H9 (cell line): ENCODE measurements at regions not wholly inside any gene's neighbourhood (a gene's known extent, or its start where the extent isn't known, plus 50 kb on each side); places are given as distances from the start of the nearest gene placed in this dataset.
A peak's percentile ranks its signal among the peaks of the same experiment; 100 is the strongest.

Experiments
- DNase-seq: peaks from one replicate; pipeline ENCODE4 v3.0.0-alpha.2; 2017
- H2AFZ ChIP-seq: one replicate; pipeline ENCODE4 v1.6.1; 2013; ENCODE audit warnings: mild to moderate bottlenecking, low read length, control low read depth, moderate library complexity
- H2AK5ac ChIP-seq: 2 replicates; pipeline ENCODE4 v1.6.1; 2013; ENCODE audit warnings: low read length, control low read depth, mixed read lengths; ENCODE audit not compliant: insufficient read length
- H2BK120ac ChIP-seq: one replicate; pipeline ENCODE4 v1.6.1; 2013; ENCODE audit warnings: low read depth, mild to moderate bottlenecking, low read length, control low read depth, inconsistent platforms; ENCODE audit not compliant: poor library complexity, severe bottlenecking
- H2BK12ac ChIP-seq: 2 replicates; pipeline ENCODE4 v1.6.1; 2013; ENCODE audit warnings: low read length, control low read depth, mixed read lengths, low read depth; ENCODE audit not compliant: insufficient read length
- H2BK15ac ChIP-seq: 2 replicates; pipeline ENCODE4 v1.6.1; 2013; ENCODE audit warnings: low read depth, low read length, control low read depth
- H2BK20ac ChIP-seq: one replicate; pipeline ENCODE4 v1.6.1; 2013; ENCODE audit warnings: low read depth, mild to moderate bottlenecking, low read length, control low read depth, inconsistent platforms; ENCODE audit not compliant: poor library complexity, severe bottlenecking
- H2BK5ac ChIP-seq: 2 replicates; pipeline ENCODE4 v1.6.1; 2013; ENCODE audit warnings: low read length, control low read depth, mixed read lengths; ENCODE audit not compliant: insufficient read length
- H3K14ac ChIP-seq: 2 replicates; pipeline ENCODE4 v1.6.1; 2013; ENCODE audit warnings: low read length, control low read depth; ENCODE audit not compliant: insufficient read depth
- H3K18ac ChIP-seq: 2 replicates; pipeline ENCODE4 v1.6.1; 2013; ENCODE audit warnings: low read depth, mild to moderate bottlenecking, mixed read lengths, low read length, control low read depth; ENCODE audit not compliant: insufficient read length
- H3K23ac ChIP-seq: 2 replicates; pipeline ENCODE4 v1.6.1; 2013; ENCODE audit warnings: low read length, control low read depth, mixed read lengths, low read depth; ENCODE audit not compliant: insufficient read length
- H3K23me2 ChIP-seq: 2 replicates; pipeline ENCODE4 v1.6.1; 2013; ENCODE audit warnings: low read depth, mild to moderate bottlenecking, mixed read lengths, low read length, control low read depth; ENCODE audit not compliant: insufficient read length, poor library complexity, severe bottlenecking
- H3K27ac ChIP-seq: 2 replicates; pipeline ENCODE4 v1.5.1; 2013; ENCODE audit warnings: low read length, control low read depth, mixed read lengths, low read depth; ENCODE audit not compliant: insufficient read length
- H3K27me3 ChIP-seq: 2 replicates; pipeline ENCODE4 v1.6.1; 2013; ENCODE audit warnings: low read length, control low read depth, inconsistent platforms; ENCODE audit not compliant: insufficient read depth
- H3K4ac ChIP-seq: 2 replicates; pipeline ENCODE4 v1.6.1; 2013; ENCODE audit warnings: low read depth, mild to moderate bottlenecking, control low read depth, inconsistent platforms, low read length, moderate library complexity
- H3K4me1 ChIP-seq: 2 replicates; pipeline ENCODE4 v1.6.1; 2013; ENCODE audit warnings: low read length, control low read depth, inconsistent platforms; ENCODE audit not compliant: insufficient read depth
- H3K4me2 ChIP-seq: 2 replicates; pipeline ENCODE4 v1.6.1; 2013; ENCODE audit warnings: low read length, control low read depth, mixed read lengths; ENCODE audit not compliant: insufficient read length, insufficient read depth
- H3K56ac ChIP-seq: 2 replicates; pipeline ENCODE4 v1.6.1; 2013; ENCODE audit warnings: low read depth, mild to moderate bottlenecking, mixed read lengths, low read length, control low read depth; ENCODE audit not compliant: insufficient read length
- H3K79me1 ChIP-seq: 2 replicates; pipeline ENCODE4 v1.6.1; 2013; ENCODE audit warnings: low read depth, mild to moderate bottlenecking, moderate library complexity, low read length, control low read depth, inconsistent platforms; ENCODE audit not compliant: insufficient read depth, poor library complexity, severe bottlenecking
- H3K79me2 ChIP-seq: 2 replicates; pipeline ENCODE4 v1.6.1; 2013; ENCODE audit warnings: low read length, control low read depth, inconsistent platforms; ENCODE audit not compliant: insufficient read depth
- H3K9ac ChIP-seq: 2 replicates; pipeline ENCODE4 v1.6.1; 2013; ENCODE audit warnings: low read length, control low read depth, mixed read lengths; ENCODE audit not compliant: insufficient read length; ENCODE audit errors: extremely low read depth
- H3K9me3 ChIP-seq: one replicate; pipeline ENCODE4 v1.6.1; 2013; ENCODE audit warnings: low read depth, low read length, inconsistent platforms; ENCODE audit not compliant: control insufficient read depth
- H3T11ph ChIP-seq: one replicate; pipeline ENCODE4 v1.6.1; 2013; ENCODE audit warnings: mild to moderate bottlenecking, low read length, control low read depth, inconsistent platforms
- H4K20me1 ChIP-seq: one replicate; pipeline ENCODE4 v1.6.1; 2013; ENCODE audit not compliant: control insufficient read depth, insufficient read length, insufficient read depth
- H4K5ac ChIP-seq: 2 replicates; pipeline ENCODE4 v1.6.1; 2013; ENCODE audit warnings: low read depth, mild to moderate bottlenecking, mixed read lengths, low read length, control low read depth; ENCODE audit not compliant: insufficient read length
- H4K8ac ChIP-seq: replicated peaks from 2 replicates; pipeline ENCODE4 v1.6.1; 2013; ENCODE audit warnings: low read length, control low read depth, mixed read lengths, low read depth; ENCODE audit not compliant: insufficient read length
- H4K91ac ChIP-seq: 2 replicates; pipeline ENCODE4 v1.6.1; 2013; ENCODE audit warnings: low read depth, mild to moderate bottlenecking, moderate library complexity, mixed read lengths, low read length, control low read depth; ENCODE audit not compliant: insufficient read length
- H3K27ac Mint-ChIP-seq, 3 experiments: 2 replicates in 2 of 3; 3 replicates in 1 of 3; pipeline ENCODE4 v1.8.0; 2020 to 2021; ENCODE audit warnings: mixed read lengths in 3 of 3, mild to moderate bottlenecking in 1 of 3, moderate library complexity in 1 of 3
- H3K27me3 Mint-ChIP-seq: 2 replicates; pipeline ENCODE4 v1.8.0; 2021; ENCODE audit warnings: low read depth, mild to moderate bottlenecking, moderate library complexity, mixed read lengths
- H3K36me3 Mint-ChIP-seq, 3 experiments: 2 replicates in 2 of 3; 3 replicates in 1 of 3; pipeline ENCODE4 v1.8.0; 2020 to 2021; ENCODE audit warnings: low read depth in 3 of 3, mixed read lengths in 3 of 3; ENCODE audit not compliant: insufficient read depth in 1 of 3
- H3K4me1 Mint-ChIP-seq, 2 experiments: 2 replicates each; pipeline ENCODE4 v1.8.0; 2020; ENCODE audit warnings: mixed read lengths in 2 of 2
- H3K4me3 Mint-ChIP-seq, 2 experiments: 2 replicates in 1 of 2; 3 replicates in 1 of 2; pipeline ENCODE4 v1.8.0; 2020 to 2021; ENCODE audit warnings: mild to moderate bottlenecking in 2 of 2, mixed read lengths in 2 of 2, moderate library complexity in 1 of 2
- H3K9me3 Mint-ChIP-seq, 2 experiments: 2 replicates in 1 of 2; 3 replicates in 1 of 2; pipeline ENCODE4 v1.8.0; 2020; ENCODE audit warnings: mild to moderate bottlenecking in 2 of 2, mixed read lengths in 2 of 2, moderate library complexity in 1 of 2
- CTCF ChIP-seq: fragments of 200-600 bp; sonication (generic); conservative IDR thresholded peaks from 3 replicates; pipeline ENCODE4 v1.8.0; 2021; ENCODE audit warnings: antibody characterized with exemption, mild to moderate bottlenecking
- WGBS: extraction: QIAGEN DNeasy Blood & Tissue Kit; methylation state at CpG from one replicate; pipeline ENCODE4 v1.1.7; 2013; ENCODE audit warnings: missing lambda C conversion rate, low lambda C conversion rate, mixed read lengths; ENCODE audit not compliant: insufficient read length; ENCODE audit errors: extremely low coverage; 5-methylcytosine and 5-hydroxymethylcytosine counted together

- H4K91ac ChIP-seq = no peak overlapping the region
- no peak overlapping the region for H2AFZ ChIP-seq
- Mint-ChIP-seq H3K9me3 (peaks cover 8 to 10% of the 10 kb centered on the region in 2 experiments; a peak in 3 of 5 replicates), H3K4me3 (no peak overlapping the region), H3K36me3 (peaks cover 1 to 22% (median 2%) of the 10 kb centered on the region in 3 experiments; a peak in 5 of 7 replicates), H3K27ac (peak overlapping the region in 2 of 3 experiments; percentile 10 to 27; a peak in 4 of 7 replicates), H3K27me3 (no peaks in the 10 kb centered on the region), H3K4me1 (peaks cover 12 to 24% of the 10 kb centered on the region in 2 experiments)
- H3K9me3 ChIP-seq = no peaks in the 10 kb centered on the region
- H4K8ac ChIP-seq = no peak overlapping the region
- no peaks in the 10 kb centered on the region for H3K79me1 ChIP-seq
- no peak overlapping the region for H2BK12ac ChIP-seq
- no peak overlapping the region for H2BK5ac ChIP-seq
- H3K18ac ChIP-seq = no peak overlapping the region
- H4K20me1 ChIP-seq = no peaks in the 10 kb centered on the region
- no peak overlapping the region for H3K14ac ChIP-seq
- H3K23ac ChIP-seq = no peak overlapping the region
- H3K9ac ChIP-seq = no peak overlapping the region
- no peak overlapping the region for H2AK5ac ChIP-seq
- H4K5ac ChIP-seq = no peak overlapping the region
- no peak overlapping the region for H3K56ac ChIP-seq
- H3K4ac ChIP-seq = no peak overlapping the region
- H3K27me3 ChIP-seq = no peaks in the 10 kb centered on the region
- H2BK120ac ChIP-seq = no peak overlapping the region
- TF ChIP-seq CTCF = no peak
- no CpG with 5 or more reads among the region's 5 CpGs for WGBS
- H3K27ac ChIP-seq = no peak overlapping the region
- no peak overlapping the region for H3T11ph ChIP-seq
- no peaks in the 10 kb centered on the region for H3K23me2 ChIP-seq
- no peaks in the 10 kb centered on the region; the same call in 1 of the 2 replicates for H3K4me1 ChIP-seq
- no peak for DNase-seq
- no peaks in the 10 kb centered on the region for H3K79me2 ChIP-seq
- H2BK15ac ChIP-seq = no peak overlapping the region
- H2BK20ac ChIP-seq = no peak overlapping the region
- no peak overlapping the region for H3K4me2 ChIP-seq
These were observed 134.0 kb downstream of the MFSD1 start for GRCh38 chr3:158935846-158936245.
